Tibial nerve (tissue), 3 donors: ENCODE measurements at regions not wholly inside any gene's neighbourhood (a gene's known extent, or its start where the extent isn't known, plus 50 kb on each side); places are given as distances from the start of the nearest gene placed in this dataset.

Experiments used
- POLR2A ChIP-seq, 2 donors: fragments of 450-650 bp; IDR thresholded peaks; one replicate each; pipeline ENCODE4 v1.6.1; 2017; ENCODE audit warnings: antibody characterized with exemption in 2 of 2, mild to moderate bottlenecking in 2 of 2, moderate library complexity in 2 of 2
- TF ChIP-seq, protein P1 (sequence below), 5 experiments: fragments of 200-600 bp in 3 of 5; fragments of 450-650 bp in 2 of 5; sonication (generic) in 3 of 5; IDR thresholded peaks; one replicate each; pipeline ENCODE4 v1.5.1; 2016 to 2019; ENCODE audit warnings: antibody characterized with exemption in 5 of 5, mild to moderate bottlenecking in 3 of 5, moderate library complexity in 2 of 5

DNA sequence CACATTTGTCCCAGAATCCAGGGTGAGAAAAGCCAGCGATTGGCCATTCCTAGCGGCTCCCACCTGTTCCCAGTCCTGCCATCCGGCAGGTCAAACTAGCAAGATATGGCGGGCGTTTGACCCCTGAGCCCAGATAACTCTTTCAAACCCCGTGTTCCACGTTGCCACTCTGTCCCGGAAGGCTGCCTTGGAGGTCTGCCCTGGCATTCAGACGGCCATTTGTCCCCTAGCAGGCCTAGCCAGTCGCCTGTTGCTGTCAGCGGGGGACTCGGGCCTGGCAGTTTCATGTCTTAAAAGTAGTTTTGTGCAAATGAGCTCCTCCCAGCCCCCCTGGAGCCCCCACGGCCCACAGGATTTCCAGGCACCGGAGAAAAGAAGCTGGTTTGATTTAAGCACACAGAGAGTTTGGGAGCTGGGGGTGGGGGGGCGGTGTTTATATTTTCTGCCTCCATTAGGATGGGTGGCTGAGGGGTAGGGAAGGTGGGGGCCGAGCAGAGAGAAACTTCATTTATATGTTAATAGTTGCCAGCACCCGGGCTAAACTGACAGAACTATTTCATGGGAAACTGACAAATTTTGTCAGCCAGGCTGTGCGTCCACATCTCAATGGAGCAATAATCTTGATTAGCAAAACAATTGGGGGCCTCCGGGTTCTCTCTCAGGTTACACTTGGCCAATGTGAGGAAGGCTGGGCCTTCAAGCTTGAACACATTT is 240.9 kb upstream of the SALL1 start:
- TF ChIP-seq, protein P1, sequence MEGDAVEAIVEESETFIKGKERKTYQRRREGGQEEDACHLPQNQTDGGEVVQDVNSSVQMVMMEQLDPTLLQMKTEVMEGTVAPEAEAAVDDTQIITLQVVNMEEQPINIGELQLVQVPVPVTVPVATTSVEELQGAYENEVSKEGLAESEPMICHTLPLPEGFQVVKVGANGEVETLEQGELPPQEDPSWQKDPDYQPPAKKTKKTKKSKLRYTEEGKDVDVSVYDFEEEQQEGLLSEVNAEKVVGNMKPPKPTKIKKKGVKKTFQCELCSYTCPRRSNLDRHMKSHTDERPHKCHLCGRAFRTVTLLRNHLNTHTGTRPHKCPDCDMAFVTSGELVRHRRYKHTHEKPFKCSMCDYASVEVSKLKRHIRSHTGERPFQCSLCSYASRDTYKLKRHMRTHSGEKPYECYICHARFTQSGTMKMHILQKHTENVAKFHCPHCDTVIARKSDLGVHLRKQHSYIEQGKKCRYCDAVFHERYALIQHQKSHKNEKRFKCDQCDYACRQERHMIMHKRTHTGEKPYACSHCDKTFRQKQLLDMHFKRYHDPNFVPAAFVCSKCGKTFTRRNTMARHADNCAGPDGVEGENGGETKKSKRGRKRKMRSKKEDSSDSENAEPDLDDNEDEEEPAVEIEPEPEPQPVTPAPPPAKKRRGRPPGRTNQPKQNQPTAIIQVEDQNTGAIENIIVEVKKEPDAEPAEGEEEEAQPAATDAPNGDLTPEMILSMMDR (IDR thresholded peaks at IDR 0.05): no peak
- TF ChIP-seq POLR2A (IDR thresholded peaks at IDR 0.05): no peak
